NCI-H524 (cell line): ENCODE measurements at regions not wholly inside any gene's neighbourhood (a gene's known extent, or its start where the extent isn't known, plus 50 kb on each side); places are given as distances from the start of the nearest gene placed in this dataset.

ENCODE experiments used
- DNase-seq, 2 experiments: peaks; one replicate each; lab custom pipeline; 2025; lab: John Stamatoyannopoulos, UW

DNA sequence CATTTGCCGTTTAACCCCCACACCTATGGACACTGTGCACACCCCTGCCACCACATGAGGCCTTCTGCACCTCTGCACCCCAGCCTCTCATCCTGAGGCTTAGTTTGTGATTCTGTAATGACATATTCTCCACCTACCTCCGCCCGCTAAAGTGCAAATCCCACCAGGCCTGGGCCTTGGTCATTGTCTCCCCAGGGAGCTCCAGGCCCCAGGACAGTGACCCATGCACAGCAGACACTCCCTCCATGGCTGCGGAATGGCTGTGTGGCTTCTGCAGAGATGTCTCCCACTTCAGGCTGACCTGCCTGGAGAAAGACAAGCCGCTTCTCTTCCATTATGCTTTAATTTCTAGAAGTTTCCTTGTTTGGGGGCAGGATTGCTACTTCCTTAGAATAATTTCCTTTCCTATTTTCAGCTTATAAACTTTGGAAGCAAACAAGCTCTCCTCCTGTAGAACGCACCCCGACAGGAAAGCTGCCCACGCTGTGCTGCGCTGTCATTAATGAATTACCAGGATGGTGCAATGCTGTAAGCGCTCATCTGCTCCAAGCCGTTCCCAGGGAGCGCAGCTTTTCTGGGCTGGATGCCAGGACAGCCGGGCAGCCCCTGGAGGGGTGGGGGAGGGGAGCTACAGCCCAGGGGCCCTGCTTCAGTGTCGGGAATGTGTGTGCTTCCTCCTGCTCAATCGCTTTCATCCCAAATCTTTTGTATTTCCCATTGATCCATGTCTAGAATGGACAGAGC, 618.0 kb downstream of the BRD1 start:
- peak; percentile 61 to 94 for DNase-seq

GRCh38 chr22:49208768-49209252, 618.9 kb downstream of the BRD1 start:
- DNase-seq = no peak

- no peak for DNase-seq
These were observed 619.7 kb downstream of the BRD1 start for GRCh38 chr22:49208004-49208402.

DNA sequence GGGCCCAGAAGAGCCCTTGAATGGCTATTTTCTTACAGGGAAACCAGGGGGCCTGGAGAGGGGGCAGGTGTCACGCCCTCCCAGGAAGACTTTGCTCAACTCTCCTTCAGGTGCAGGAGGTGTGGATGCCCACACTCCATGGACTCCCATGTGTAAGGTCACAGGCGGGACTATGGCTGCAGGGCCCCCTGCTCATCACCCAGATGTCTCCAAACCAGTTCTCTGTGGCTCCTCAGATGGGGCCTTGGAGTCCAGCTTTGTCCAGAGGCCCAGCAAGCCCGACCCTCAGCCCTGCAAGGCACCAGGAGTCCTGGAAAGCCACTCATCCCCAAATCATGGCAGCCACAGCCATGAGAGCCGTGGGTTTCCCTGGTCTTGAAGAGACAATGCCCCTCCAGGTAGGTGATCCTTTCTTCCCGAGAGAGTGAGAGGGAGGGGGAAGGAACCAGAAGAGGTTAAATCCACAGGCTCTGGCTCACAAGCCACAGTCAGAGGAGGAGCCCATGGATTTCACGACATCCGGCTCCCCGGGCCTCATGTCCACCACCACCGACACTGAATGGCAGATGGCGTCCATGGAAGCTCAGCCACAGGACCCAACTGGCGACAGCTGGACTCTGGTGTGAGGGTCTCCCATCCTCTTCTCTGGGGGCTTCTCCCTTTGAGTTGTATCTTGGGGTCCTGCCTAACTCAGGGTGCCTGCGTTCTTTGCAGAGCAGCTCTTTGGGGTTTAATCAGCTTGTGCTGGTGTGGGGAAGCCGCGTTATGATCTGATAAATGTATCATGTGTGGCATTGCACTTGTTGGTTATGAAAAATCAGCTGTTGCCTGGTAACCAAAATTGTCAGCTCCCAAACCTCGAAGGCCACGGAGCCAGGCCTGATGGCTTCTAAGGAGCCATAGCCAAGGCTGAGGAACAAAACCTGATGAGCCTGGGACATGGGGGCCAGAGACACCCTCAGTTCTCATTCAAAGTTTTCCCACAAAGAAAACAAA, 620.4 kb downstream of the BRD1 start:
- peak in 1 of 2 experiments; percentile 3 for DNase-seq

GRCh38 chr22:49206281-49206680, 621.4 kb downstream of the BRD1 start:
- no peak for DNase-seq

DNA sequence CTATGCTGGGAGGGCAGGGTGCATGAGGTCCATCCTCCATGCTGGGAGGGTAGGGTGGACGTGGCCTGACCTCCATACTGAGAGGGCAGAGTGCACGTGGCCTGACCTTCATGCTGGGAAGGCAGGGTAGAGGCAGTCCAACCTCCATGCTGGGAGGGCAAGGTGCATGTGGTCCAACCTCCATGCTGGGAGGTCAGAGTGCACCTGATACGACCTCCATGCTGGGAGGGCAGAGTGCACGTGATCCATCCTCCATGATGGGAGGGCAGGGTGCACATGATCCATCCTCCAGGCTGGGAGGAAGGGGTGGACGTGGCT, 622.2 kb downstream of the BRD1 start:
- no peak for DNase-seq

- DNase-seq = no peak
These were observed 622.8 kb downstream of the BRD1 start for GRCh38 chr22:49204599-49205482.

DNA sequence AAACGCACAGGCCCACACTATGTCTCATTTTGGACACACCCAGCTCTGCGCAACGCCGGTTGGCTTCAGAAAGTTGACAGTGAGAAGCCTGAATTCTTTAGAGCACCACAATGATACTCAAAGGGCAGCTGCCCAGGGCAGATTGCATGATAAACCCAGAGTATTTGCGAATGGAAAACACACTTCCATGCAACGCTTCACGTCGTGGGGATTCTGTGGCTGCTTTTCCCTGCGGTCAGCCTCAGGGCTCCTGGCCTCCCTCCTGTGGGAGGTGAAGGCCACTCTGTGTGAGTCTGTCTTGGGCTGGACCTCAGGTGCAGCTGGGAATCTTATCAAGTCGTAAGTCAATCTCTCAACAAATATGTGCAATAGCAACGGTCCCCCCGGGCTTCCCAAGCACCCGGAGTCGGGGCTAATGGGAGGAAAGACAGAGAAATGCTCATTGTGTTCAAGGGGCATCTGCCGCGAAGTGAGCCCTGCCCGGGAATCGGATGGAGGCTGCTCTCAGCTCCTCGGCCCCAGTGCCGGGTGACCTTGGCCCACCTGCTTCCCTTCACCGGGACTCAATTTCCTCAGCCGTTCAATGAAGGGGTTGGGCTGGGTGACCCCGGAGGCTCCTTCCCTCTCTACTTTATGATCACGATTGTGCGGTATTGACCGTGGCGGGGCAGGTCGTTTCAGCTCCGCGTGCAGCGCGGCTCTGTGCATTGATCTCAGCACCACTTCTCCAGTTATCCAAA, 623.6 kb downstream of the BRD1 start:
- no peak for DNase-seq

DNA sequence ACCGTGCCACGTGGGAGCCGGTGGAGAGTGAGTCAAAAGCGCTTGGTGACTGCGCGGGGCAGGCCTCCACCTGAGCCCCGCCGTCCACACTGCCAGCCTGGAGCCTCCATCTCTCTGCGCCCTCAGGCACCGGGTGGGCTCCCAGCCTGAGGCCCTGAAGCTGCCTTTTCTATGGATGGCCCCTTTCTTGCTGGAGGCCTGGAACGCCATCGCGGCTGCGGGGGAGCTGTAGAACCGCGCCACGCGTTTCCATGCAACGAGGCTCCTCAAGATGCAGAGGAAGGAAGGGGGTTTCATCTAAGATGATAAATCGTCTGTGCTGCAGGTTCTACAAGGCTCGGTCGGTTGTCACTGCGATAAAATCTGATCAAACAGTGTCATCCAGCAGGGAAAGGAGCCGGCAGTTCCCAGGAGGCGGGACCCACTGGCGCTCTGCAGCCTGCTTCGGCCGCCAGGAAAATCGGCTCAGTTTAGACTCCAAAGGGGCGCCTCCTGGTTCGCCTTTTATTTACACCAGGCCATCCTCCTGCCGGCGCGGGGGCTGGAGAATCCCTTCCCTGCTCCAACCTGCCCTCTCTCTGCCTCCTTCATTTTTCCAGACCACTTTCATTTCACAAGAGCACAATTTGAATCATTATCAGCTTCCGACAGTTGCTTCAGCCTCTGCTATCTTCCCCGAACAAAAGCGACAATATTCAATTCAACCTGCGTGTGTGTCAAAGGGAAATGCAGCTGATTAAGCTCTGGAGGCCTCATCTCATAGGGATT, 624.4 kb downstream of the BRD1 start:
- no peak for DNase-seq

DNA sequence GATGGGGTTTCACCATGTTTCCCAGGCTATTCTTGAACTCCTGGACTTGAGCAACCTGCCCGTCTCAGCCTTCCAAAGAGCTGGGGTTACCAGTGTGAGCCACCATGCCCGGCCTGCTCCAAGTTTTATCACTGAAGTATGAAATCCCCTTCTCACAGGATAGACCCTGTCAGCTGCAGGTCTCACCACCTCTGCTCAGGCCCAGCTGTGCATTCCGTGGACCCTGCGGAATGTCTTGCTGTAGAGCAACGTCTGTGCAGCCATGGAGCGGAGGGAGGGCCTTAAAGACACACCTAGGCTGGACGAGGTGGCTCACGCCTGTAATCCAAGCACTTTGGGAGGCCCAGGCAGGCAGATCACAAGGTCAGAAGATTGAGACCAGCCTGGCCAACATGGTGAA, 625.4 kb downstream of the BRD1 start:
- no peak for DNase-seq

GRCh38 chr22:49201046-49201970, 626.4 kb downstream of the BRD1 start:
- no peak for DNase-seq

- DNase-seq = no peak
These were observed 628.4 kb downstream of the BRD1 start for GRCh38 chr22:49199224-49199623.

GRCh38 chr22:49198705-49199084, 629.0 kb downstream of the BRD1 start:
- DNase-seq = no peak

DNA sequence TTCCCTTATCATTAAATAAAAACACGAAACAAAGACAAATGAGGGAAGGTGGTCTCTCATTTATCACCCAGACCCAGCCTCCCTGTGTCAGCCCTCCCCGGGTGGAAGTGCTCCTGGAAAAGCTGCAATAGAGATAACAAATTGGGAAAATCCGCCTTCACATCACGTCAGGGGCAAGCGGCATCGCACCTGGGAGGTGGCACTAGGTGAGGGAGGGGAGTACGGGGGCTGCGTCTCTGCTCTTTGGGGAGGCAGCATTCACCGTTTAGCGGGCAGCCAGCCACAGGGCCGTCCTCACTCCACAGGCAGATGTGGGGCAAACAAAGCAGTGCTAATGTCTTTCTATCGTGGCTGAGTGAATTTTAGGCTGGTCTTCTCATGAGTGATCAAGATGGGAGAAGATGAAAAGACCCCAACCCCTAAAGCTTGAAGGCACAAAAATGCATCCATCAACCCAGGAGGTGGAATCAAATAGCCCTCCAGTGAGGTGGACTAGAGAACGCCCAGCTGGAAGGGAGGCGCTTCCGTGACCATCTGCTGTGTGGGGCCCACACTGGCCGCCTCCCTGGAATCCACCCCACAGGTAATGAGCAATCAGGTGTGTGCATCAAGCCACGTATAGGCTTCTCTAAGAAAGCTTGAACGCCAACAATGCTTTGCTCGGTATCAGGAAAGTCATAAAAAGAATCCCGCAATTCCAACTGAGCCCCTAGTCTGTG, 629.5 kb downstream of the BRD1 start:
- DNase-seq = no peak

- peak; percentile 36 to 48 for DNase-seq
These were observed 630.2 kb downstream of the BRD1 start for GRCh38 chr22:49197505-49197904.

DNA sequence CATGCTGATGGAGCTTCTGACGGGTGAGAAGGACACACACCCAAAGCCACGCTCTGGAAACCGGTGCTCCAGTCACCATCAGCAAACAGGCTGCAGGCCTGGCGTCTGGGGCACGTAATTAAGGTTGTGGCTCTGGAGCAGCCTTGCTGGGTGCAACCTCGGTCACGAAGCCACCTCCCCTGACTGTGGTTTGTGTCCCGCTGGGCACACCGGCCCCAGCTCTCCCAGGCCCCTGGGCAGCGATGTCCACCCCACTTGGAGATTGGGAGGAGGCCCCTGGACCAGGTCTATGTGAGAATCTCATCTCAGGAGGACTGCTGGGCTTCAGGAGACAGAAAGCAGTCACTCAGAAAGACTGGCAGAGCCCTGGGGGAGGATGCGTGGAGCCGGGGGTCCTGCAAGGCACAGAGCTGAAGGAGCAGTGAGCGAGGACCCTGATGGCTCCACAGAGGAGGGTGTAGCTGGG, 631.6 kb downstream of the BRD1 start:
- no peak for DNase-seq

DNA sequence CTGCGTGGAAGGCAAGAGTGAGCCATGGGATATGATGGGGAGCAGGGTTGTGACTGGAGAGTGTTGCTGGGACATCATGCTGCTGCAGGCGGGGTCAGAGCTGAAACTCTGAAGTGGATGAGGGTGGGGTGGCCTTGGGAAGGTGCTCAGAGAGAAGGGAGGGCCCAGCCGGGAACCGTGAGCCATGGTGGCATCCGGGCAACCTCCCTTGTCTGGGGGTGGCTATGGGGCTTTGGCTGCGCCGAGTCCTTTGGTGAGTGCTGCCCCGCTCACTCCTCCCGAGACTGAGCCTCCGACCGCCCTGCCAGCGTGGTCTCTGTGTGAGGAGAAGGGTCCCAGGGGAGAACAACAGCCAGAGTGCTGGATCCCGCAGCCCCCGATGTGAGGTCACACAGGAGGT, 632.0 kb downstream of the BRD1 start:
- no peak for DNase-seq

DNA sequence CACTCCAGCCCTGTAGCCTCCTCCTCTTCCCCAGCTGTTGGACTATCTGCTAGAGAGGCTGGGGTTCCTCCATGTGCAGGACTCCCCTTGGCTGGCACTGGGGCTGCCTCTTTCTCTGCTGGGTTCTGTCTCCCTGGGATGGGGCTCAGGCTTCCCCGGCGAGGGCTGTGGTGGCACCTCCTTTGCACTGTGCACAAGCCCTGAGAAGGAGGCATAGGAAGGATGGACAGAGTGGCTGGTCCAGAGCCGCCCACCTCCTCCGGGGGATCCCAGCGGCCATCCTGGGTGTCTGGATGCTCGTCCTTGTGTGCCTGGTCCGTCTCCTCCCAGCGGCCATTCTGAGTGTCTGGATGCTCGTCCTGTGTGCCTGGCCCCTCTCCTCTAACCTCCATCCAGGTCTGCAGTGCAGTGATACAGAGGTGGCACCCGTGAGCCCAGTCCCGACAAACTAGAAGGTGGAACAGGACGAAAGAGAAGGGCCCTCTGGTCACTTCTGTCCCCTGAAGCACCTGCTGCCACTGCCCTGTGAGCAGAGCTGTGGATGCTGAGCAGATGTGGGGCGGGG, 633.7 kb downstream of the BRD1 start:
- no peak for DNase-seq
